NT2/D1 (cell line): ENCODE measurements at regions not wholly inside any gene's neighbourhood (a gene's known extent, or its start where the extent isn't known, plus 50 kb on each side); places are given as distances from the start of the nearest gene placed in this dataset.

Experiments
- SUZ12 ChIP-seq: IDR thresholded peaks from 2 replicates; pipeline ENCODE4 v1.6.1; 2011; ENCODE audit not compliant: insufficient read length, insufficient read depth; ENCODE audit errors: extremely low read depth
- YY1 ChIP-seq: IDR thresholded peaks from 2 replicates; pipeline ENCODE4 v1.6.1; 2011; ENCODE audit not compliant: insufficient read length, insufficient read depth
- ZNF274 ChIP-seq: IDR thresholded peaks from 2 replicates; pipeline ENCODE4 v1.6.1; 2011; ENCODE audit warnings: mild to moderate bottlenecking, low read depth, low read length

- TF ChIP-seq SUZ12 (no peak), YY1 (no peak), ZNF274 (no peak)
These were observed 378.3 kb downstream of the CCER1 start for GRCh38 chr12:90576707-90577106.
